K562 (cell line): ENCODE measurements at regions not wholly inside any gene's neighbourhood (a gene's known extent, or its start where the extent isn't known, plus 50 kb on each side); places are given as distances from the start of the nearest gene placed in this dataset.

Experiments used
- ATAC-seq: fragments of 200-7000 bp; cut with Tn5 transposase; 3 replicates; pipeline ENCODE4 v1.9.1; 2020; ENCODE audit warnings: moderate library complexity
- BruUV-seq: library from RNA; stranded (reverse); fragments of 400-500 nt; replicated peaks from 2 replicates; lab custom pipeline; 2021; lab: Mats Ljungman, UMichigan
- CTCF ChIA-PET: fragments of 300-600 bp; formaldehyde crosslinking; extraction: SDS; loops from one replicate; lab custom pipeline; 2021; ENCODE audit warnings: low intra/inter-chr PET ratio; lab: Yijun Ruan, JAX
- POLR2A ChIA-PET: fragments of 300-600, 350-650 bp; sonication (Branson Sonifier 250); formaldehyde crosslinking; extraction: SDS; loops from one replicate; lab custom pipeline; 2021; ENCODE audit warnings: antibody characterized with exemption, inconsistent platforms; lab: Yijun Ruan, JAX
- DNase-seq, 4 experiments: peaks; one replicate each; pipeline versions ENCODE4 v3.0.0 to v3.0.0-alpha.2; 2011 to 2018; ENCODE audit warnings: low spot score in 3 of 4, mixed read lengths in 3 of 4; ENCODE audit errors: extremely low read depth in 1 of 4
- FAIRE-seq: peaks from 2 replicates; lab custom pipeline; 2011; peaks lifted over from hg19 to GRCh38; lab: Jason Lieb, UNC
- H2AFZ ChIP-seq: 2 replicates; pipeline ENCODE4 v1.6.0; 2011; ENCODE audit warnings: low read depth, low read length, control low read depth, inconsistent platforms
- H3K27ac ChIP-seq: fragments of 200-600 bp; 3 replicates; pipeline ENCODE4 v1.8.0; 2011; ENCODE audit warnings: low read depth, mild to moderate bottlenecking, control low read depth, inconsistent platforms, low read length, moderate library complexity, mixed read lengths; ENCODE audit errors: extremely low read depth
- H3K27me3 ChIP-seq, 2 experiments: fragments of 300-600 bp in 1 of 2; 2 replicates in 1 of 2; 3 replicates in 1 of 2; pipeline versions ENCODE4 v1.6.0 to v1.8.0; 2011; ENCODE audit warnings: inconsistent platforms in 2 of 2, low read length in 2 of 2, mild to moderate bottlenecking in 1 of 2, mixed read lengths in 1 of 2, moderate library complexity in 1 of 2; ENCODE audit not compliant: control insufficient read depth in 2 of 2, insufficient read depth in 2 of 2
- H3K36me3 ChIP-seq: fragments of 300-600 bp; 3 replicates; pipeline ENCODE4 v1.8.0; 2011; ENCODE audit warnings: mild to moderate bottlenecking, low read length, inconsistent platforms; ENCODE audit not compliant: control insufficient read depth, insufficient read depth
- H3K4me1 ChIP-seq, 2 experiments: fragments of 200-600 bp in 1 of 2; replicated peaks in 1 of 2; 2 replicates in 1 of 2; 3 replicates in 1 of 2; pipeline versions ENCODE4 v1.5.1 to v1.8.0; 2011; ENCODE audit warnings: inconsistent platforms in 2 of 2, low read length in 2 of 2, mild to moderate bottlenecking in 1 of 2, mixed read lengths in 1 of 2, moderate library complexity in 1 of 2; ENCODE audit not compliant: control insufficient read depth in 2 of 2, insufficient read depth in 2 of 2
- H3K4me2 ChIP-seq: 2 replicates; pipeline ENCODE4 v1.6.1; 2011; ENCODE audit warnings: low read length, control low read depth, inconsistent platforms, mixed read lengths; ENCODE audit not compliant: insufficient read depth
- H3K4me3 ChIP-seq: fragments of 200-600 bp; sonication (generic), shearing (Covaris generic); 2 replicates; pipeline ENCODE4 v1.5.1; 2016; ENCODE audit warnings: control low read depth, inconsistent platforms
- H3K79me2 ChIP-seq: fragments of 200-600 bp; 3 replicates; pipeline ENCODE4 v1.8.0; 2011; ENCODE audit warnings: low read length, inconsistent platforms; ENCODE audit not compliant: control insufficient read depth, insufficient read depth
- H3K9ac ChIP-seq, 2 experiments: 2 replicates each; pipeline versions ENCODE4 v1.6.0 to v1.6.1; 2011; ENCODE audit warnings: low read depth in 2 of 2, low read length in 2 of 2, control low read depth in 1 of 2, inconsistent platforms in 1 of 2, mild to moderate bottlenecking in 1 of 2, mixed read lengths in 1 of 2; ENCODE audit not compliant: insufficient read depth in 1 of 2
- H3K9me1 ChIP-seq: one replicate; pipeline ENCODE4 v1.6.0; 2011; ENCODE audit warnings: inconsistent platforms, mild to moderate bottlenecking, low read length, moderate library complexity; ENCODE audit not compliant: control insufficient read depth, insufficient read depth
- H3K9me3 ChIP-seq: replicated peaks from 2 replicates; pipeline ENCODE4 v1.5.1; 2011; ENCODE audit warnings: low read depth, low read length, inconsistent platforms; ENCODE audit not compliant: control insufficient read depth, insufficient read depth
- H4K20me1 ChIP-seq: replicated peaks from 2 replicates; pipeline ENCODE4 v1.6.1; 2011; ENCODE audit warnings: low read length, inconsistent platforms, mixed read lengths; ENCODE audit not compliant: control insufficient read depth, insufficient read depth
- KLF6 ChIP-seq: fragments of 250-450 bp; sonication (Bioruptor Pico); IDR thresholded peaks from 2 replicates; pipeline ENCODE4 v1.4.0; 2020; ENCODE audit warnings: mild to moderate bottlenecking, moderate library complexity, borderline replicate concordance
- THRAP3 ChIP-seq: fragments of 450-650 bp; IDR thresholded peaks from 2 replicates; pipeline ENCODE4 v1.6.1; 2016; ENCODE audit warnings: mild to moderate bottlenecking, inconsistent platforms, borderline replicate concordance
- ZC3H11A ChIP-seq: IDR thresholded peaks from 2 replicates; pipeline ENCODE4 v1.6.1; 2012; ENCODE audit warnings: low read depth, low read length, improper control_type of control experiment
- WGBS: fragments of 100-300 bp; shearing (Covaris generic); methylation state at CpG from one replicate; pipeline ENCODE4 v1.1.6; 2016; ENCODE audit warnings: low coverage, mixed read lengths; ENCODE audit not compliant: insufficient coverage; ENCODE audit errors: missing lambda C conversion rate; 5-methylcytosine and 5-hydroxymethylcytosine counted together
- in situ Hi-C: fragments of 300-500 bp; cut with MboI; formaldehyde crosslinking; loops from 4 replicates; pipeline ENCODE4 v1.15.0; 2018; ENCODE audit warnings: inconsistent platforms, mixed read lengths
- intact Hi-C: fragments of 100-400 bp; cut with micrococcal nuclease; formaldehyde crosslinking; loops from 2 replicates; pipeline ENCODE4 v1.14.2; 2022
- TF ChIP-seq, protein P1 (sequence below): sonication (generic); formaldehyde crosslinking; IDR thresholded peaks from 2 replicates; pipeline ENCODE4 v1.8.1; 2023; ENCODE audit warnings: missing genetic modification reagents, mild to moderate bottlenecking, borderline replicate concordance
- TF ChIP-seq, protein P2 (sequence below): fragments of 250-450 bp; sonication (Bioruptor Pico); IDR thresholded peaks from 2 replicates; pipeline ENCODE4 v1.4.0; 2020; ENCODE audit warnings: mild to moderate bottlenecking, moderate library complexity, borderline replicate concordance
- TF ChIP-seq, protein P3 (sequence below): sonication (generic); formaldehyde crosslinking; IDR thresholded peaks from 2 replicates; pipeline ENCODE4 v1.8.0; 2022; ENCODE audit warnings: mild to moderate bottlenecking, low read depth, missing genetic modification reagents

DNA sequence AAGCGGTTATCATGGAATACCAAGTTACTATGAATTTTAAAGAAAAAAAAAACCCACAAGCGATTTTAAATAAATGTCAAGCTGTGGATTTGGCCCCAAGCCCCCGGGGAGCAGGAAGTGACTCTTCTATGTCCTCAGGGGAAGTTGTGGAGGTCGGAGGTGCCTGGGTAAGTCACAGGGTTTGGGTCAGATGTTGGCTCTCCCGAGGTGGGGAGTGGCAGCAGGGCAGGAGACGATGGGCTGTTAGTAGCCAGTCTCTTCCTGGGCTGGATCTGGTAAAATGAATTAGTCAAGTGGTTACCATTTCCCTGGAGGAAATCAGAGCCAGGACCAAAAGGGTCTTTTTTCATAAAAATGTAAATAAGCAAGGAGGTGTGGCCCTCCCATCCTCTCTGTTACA lies 316.7 kb downstream of the TLE3 start:
- intact Hi-C loops: no loop called here
- DNase-seq: no peak
- TF ChIP-seq, protein P1, sequence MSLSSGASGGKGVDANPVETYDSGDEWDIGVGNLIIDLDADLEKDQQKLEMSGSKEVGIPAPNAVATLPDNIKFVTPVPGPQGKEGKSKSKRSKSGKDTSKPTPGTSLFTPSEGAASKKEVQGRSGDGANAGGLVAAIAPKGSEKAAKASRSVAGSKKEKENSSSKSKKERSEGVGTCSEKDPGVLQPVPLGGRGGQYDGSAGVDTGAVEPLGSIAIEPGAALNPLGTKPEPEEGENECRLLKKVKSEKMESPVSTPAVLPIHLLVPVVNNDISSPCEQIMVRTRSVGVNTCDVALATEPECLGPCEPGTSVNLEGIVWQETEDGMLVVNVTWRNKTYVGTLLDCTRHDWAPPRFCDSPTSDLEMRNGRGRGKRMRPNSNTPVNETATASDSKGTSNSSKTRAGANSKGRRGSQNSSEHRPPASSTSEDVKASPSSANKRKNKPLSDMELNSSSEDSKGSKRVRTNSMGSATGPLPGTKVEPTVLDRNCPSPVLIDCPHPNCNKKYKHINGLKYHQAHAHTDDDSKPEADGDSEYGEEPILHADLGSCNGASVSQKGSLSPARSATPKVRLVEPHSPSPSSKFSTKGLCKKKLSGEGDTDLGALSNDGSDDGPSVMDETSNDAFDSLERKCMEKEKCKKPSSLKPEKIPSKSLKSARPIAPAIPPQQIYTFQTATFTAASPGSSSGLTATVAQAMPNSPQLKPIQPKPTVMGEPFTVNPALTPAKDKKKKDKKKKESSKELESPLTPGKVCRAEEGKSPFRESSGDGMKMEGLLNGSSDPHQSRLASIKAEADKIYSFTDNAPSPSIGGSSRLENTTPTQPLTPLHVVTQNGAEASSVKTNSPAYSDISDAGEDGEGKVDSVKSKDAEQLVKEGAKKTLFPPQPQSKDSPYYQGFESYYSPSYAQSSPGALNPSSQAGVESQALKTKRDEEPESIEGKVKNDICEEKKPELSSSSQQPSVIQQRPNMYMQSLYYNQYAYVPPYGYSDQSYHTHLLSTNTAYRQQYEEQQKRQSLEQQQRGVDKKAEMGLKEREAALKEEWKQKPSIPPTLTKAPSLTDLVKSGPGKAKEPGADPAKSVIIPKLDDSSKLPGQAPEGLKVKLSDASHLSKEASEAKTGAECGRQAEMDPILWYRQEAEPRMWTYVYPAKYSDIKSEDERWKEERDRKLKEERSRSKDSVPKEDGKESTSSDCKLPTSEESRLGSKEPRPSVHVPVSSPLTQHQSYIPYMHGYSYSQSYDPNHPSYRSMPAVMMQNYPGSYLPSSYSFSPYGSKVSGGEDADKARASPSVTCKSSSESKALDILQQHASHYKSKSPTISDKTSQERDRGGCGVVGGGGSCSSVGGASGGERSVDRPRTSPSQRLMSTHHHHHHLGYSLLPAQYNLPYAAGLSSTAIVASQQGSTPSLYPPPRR: no peak
- no peak for TF ChIP-seq KLF6 (CRISPR knock-in tag)
- TF ChIP-seq THRAP3: no peak
- TF ChIP-seq ZC3H11A: no peak
- TF ChIP-seq, protein P2, sequence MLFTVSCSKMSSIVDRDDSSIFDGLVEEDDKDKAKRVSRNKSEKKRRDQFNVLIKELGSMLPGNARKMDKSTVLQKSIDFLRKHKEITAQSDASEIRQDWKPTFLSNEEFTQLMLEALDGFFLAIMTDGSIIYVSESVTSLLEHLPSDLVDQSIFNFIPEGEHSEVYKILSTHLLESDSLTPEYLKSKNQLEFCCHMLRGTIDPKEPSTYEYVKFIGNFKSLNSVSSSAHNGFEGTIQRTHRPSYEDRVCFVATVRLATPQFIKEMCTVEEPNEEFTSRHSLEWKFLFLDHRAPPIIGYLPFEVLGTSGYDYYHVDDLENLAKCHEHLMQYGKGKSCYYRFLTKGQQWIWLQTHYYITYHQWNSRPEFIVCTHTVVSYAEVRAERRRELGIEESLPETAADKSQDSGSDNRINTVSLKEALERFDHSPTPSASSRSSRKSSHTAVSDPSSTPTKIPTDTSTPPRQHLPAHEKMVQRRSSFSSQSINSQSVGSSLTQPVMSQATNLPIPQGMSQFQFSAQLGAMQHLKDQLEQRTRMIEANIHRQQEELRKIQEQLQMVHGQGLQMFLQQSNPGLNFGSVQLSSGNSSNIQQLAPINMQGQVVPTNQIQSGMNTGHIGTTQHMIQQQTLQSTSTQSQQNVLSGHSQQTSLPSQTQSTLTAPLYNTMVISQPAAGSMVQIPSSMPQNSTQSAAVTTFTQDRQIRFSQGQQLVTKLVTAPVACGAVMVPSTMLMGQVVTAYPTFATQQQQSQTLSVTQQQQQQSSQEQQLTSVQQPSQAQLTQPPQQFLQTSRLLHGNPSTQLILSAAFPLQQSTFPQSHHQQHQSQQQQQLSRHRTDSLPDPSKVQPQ (CRISPR knock-in tag): no peak
- TF ChIP-seq, protein P3, sequence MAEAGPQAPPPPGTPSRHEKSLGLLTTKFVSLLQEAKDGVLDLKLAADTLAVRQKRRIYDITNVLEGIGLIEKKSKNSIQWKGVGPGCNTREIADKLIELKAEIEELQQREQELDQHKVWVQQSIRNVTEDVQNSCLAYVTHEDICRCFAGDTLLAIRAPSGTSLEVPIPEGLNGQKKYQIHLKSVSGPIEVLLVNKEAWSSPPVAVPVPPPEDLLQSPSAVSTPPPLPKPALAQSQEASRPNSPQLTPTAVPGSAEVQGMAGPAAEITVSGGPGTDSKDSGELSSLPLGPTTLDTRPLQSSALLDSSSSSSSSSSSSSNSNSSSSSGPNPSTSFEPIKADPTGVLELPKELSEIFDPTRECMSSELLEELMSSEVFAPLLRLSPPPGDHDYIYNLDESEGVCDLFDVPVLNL (CRISPR knock-in tag): no peak
- TF ChIP-seq, all 486 proteins: peak for 0
- ChIA-PET CTCF (no interaction called here), POLR2A (interaction anchor here (0.6 kb wide), 3 partner anchors 20 to 782 kb away, joined by 3 to 6 read pairs (median 3); no protein-coding TSS in a partner anchor)
- H3K27me3 ChIP-seq: peaks cover 0 to 2% of the 10 kb centered on the region in 2 experiments; a peak in 2 of 5 replicates
- no peak overlapping the region for H3K4me3 ChIP-seq
- no peak overlapping the region for H3K4me2 ChIP-seq
- no peaks in the 10 kb centered on the region for H4K20me1 ChIP-seq
- BruUV-seq: no TSS peak
- H3K4me1 ChIP-seq: no peaks in the 10 kb centered on the region
- 1% methylated on average over 6 of the region's 6 CpGs for WGBS
- no peak for FAIRE-seq
- H3K9me1 ChIP-seq: no peaks in the 10 kb centered on the region
- no peak overlapping the region for H3K9ac ChIP-seq
- no peaks in the 10 kb centered on the region for H3K36me3 ChIP-seq
- no peaks in the 10 kb centered on the region for H3K9me3 ChIP-seq
- H3K27ac ChIP-seq: no peak overlapping the region
- no peak for ATAC-seq
- in situ Hi-C loops: no loop called here
- H2AFZ ChIP-seq: no peak overlapping the region
- H3K79me2 ChIP-seq: no peaks in the 10 kb centered on the region
